ENCODE measurements at regions not wholly inside any gene's neighbourhood (a gene's known extent, or its start where the extent isn't known, plus 50 kb on each side); places are given as distances from the start of the nearest gene placed in this dataset.

DNA sequence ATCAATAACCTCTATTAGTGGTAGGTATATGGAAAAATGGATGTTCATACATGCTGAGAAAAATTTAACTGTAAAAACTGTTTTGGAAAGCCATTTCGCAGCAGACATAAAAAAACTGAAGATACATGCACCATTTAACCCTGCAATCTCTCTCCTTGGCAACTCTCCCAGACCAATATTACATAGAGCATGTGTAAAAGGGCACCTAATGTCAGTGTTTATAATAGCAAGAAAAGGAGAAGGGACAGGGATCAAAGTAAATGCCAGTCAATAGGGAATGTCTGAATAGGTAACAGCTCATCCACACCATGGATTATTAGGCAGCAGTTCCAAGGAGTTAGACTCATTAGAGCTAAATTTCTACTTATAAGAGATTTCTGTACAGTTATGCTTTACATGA lies 77.2 kb downstream of the BTG1 start:
- H3K9me3 ChIP-seq, result no peaks in the 10 kb centered on the region
- peaks cover 3 to 26% (median 7%) of the 10 kb centered on the region in 3 donors for H3K4me1 ChIP-seq
- no peak overlapping the region for H3K27ac ChIP-seq
- no peak for ATAC-seq
- H3K36me3 ChIP-seq, result no peaks in the 10 kb centered on the region
- H3K27me3 ChIP-seq, result no peaks in the 10 kb centered on the region
- 71 to 80% methylated on average over 1 of the region's 1 CpG for WGBS, 2 donors (ENCODE audit: low coverage in 1 of 2)
- H3K4me3 ChIP-seq, result no peak overlapping the region
- no peak for TF ChIP-seq POLR2A (IDR thresholded peaks at IDR 0.05)
- no peak for TF ChIP-seq EP300 (IDR thresholded peaks at IDR 0.05)

- WGBS, 2 donors (ENCODE audit: low coverage in 1 of 2), result 56 to 58% methylated on average over 2 of the region's 2 CpGs
Measured at GRCh38 chr12:92065639-92066038, 80.0 kb downstream of the BTG1 start.

DNA sequence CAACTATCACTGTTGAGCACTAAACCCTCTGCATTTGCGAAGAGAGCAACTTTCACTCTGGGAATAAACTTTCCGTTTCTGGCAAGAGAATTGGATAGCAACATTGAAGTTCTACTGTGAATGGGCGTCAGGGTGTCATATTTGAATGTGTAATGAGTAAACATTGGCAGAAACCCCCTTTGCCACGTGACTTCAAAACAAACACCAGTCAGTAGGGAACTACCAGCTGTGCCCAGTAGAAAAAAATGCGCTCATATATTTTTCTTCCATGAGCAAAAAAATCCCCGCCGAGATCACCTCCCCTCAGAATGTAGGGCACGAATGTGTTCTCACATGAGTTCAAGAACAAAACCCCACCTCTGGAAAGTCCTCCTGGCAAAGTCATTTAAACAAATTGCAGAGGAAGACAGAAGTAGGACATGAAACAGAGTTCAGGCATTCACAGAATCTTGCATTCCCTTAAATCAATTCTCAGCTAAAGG lies 80.6 kb downstream of the BTG1 start:
- H3K27ac ChIP-seq, result peak overlapping the region; percentile 45 to 76 (median 69)
- H3K9me3 ChIP-seq, result no peaks in the 10 kb centered on the region
- WGBS, 2 donors (ENCODE audit: low coverage in 1 of 2), result 15 to 24% methylated on average over 6 to 8 of the region's 8 CpGs
- peaks cover 3 to 28% (median 7%) of the 10 kb centered on the region in 3 donors for H3K4me1 ChIP-seq
- peak overlapping the region; percentile 25 to 29 for H3K4me3 ChIP-seq
- no peak for TF ChIP-seq POLR2A (IDR thresholded peaks at IDR 0.05)
- TF ChIP-seq EP300 (IDR thresholded peaks at IDR 0.05), result no peak
- TF ChIP-seq POLR2AphosphoS5 (IDR thresholded peaks at IDR 0.05), result peak; percentile 43
- TF ChIP-seq, protein P1, sequence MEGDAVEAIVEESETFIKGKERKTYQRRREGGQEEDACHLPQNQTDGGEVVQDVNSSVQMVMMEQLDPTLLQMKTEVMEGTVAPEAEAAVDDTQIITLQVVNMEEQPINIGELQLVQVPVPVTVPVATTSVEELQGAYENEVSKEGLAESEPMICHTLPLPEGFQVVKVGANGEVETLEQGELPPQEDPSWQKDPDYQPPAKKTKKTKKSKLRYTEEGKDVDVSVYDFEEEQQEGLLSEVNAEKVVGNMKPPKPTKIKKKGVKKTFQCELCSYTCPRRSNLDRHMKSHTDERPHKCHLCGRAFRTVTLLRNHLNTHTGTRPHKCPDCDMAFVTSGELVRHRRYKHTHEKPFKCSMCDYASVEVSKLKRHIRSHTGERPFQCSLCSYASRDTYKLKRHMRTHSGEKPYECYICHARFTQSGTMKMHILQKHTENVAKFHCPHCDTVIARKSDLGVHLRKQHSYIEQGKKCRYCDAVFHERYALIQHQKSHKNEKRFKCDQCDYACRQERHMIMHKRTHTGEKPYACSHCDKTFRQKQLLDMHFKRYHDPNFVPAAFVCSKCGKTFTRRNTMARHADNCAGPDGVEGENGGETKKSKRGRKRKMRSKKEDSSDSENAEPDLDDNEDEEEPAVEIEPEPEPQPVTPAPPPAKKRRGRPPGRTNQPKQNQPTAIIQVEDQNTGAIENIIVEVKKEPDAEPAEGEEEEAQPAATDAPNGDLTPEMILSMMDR (IDR thresholded peaks at IDR 0.05), result peak in 1 of 4 experiments; percentile 22
- no peaks in the 10 kb centered on the region for H3K36me3 ChIP-seq
- peak; percentile 73 for ATAC-seq
- no peaks in the 10 kb centered on the region for H3K27me3 ChIP-seq

More at GRCh38 chr12:92065639-92066038, 80.0 kb downstream of the BTG1 start:
- Histone ChIP-seq H3K36me3 (no peaks in the 10 kb centered on the region), H3K4me3 (no peak overlapping the region), H3K27ac (peak overlapping the region in 2 of 4 donors; percentile 73 to 76), H3K4me1 (peaks cover 3 to 28% (median 7%) of the 10 kb centered on the region in 3 donors), H3K9me3 (no peaks in the 10 kb centered on the region), H3K27me3 (no peaks in the 10 kb centered on the region)
- ATAC-seq, result no peak
- no peak for TF ChIP-seq POLR2A (IDR thresholded peaks at IDR 0.05)
- TF ChIP-seq EP300 (IDR thresholded peaks at IDR 0.05), result no peak
- no peak for TF ChIP-seq POLR2AphosphoS5 (IDR thresholded peaks at IDR 0.05)
- TF ChIP-seq, protein P1 (IDR thresholded peaks at IDR 0.05), result no peak

DNA sequence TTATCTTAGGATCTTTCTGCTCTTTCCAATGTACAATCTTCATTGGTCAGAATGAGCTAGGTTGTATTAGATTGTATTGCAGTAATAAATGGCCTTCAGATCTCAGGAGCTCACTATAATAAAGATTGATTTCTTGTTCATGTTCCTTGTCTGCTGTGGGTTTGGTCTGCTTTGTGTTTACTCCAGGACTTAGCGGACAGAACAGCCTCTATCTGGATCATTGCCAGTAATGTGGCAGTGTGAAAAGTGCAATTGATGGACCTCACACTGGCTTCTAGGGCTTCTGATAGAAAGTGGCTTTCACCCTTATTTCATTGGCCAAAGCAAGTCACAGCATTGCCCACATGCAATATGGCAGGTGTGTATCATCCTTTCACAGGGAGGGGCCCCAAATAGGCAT lies 81.2 kb downstream of the BTG1 start:
- peaks cover 3 to 28% (median 7%) of the 10 kb centered on the region in 3 donors for H3K4me1 ChIP-seq
- H3K4me3 ChIP-seq, result peak overlapping the region; percentile 25 to 29
- peak overlapping the region; percentile 45 to 76 (median 69) for H3K27ac ChIP-seq
- no peaks in the 10 kb centered on the region for H3K36me3 ChIP-seq
- WGBS, 2 donors (ENCODE audit: low coverage in 1 of 2), result 36% methylated on average over 1 of the region's 1 CpG; no CpG with 5 or more reads in 1 of the 2 donors
- no peaks in the 10 kb centered on the region for H3K27me3 ChIP-seq
- TF ChIP-seq POLR2A (IDR thresholded peaks at IDR 0.05) (no peak), POLR2AphosphoS5 (IDR thresholded peaks at IDR 0.05) (no peak), EP300 (IDR thresholded peaks at IDR 0.05) (no peak)
- TF ChIP-seq, protein P1 (IDR thresholded peaks at IDR 0.05), result no peak
- no peaks in the 10 kb centered on the region for H3K9me3 ChIP-seq
- ATAC-seq, result no peak

DNA sequence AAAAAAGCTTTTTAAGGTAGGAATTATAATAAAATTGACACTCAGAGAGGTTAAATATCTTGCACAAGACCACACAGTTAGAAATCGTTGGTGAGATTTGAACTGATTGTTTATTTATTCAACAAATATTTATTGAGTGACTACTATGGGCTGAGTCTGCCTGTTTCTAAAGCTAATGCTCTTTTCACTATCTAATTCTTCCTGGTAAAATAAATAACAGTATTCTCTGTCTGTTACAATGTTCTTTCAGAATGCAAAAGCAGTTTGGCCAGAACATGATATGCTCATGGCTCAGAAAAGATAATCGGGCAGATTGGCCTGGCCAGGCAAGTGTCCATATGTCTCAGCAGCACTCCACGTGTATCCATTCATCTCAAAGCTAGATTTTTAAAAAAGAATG lies 82.0 kb downstream of the BTG1 start:
- no peak for ATAC-seq
- Histone ChIP-seq H3K27ac (peak overlapping the region in 1 of 4 donors; percentile 76), H3K27me3 (no peaks in the 10 kb centered on the region), H3K36me3 (no peaks in the 10 kb centered on the region), H3K4me1 (peaks cover 3 to 28% (median 7%) of the 10 kb centered on the region in 3 donors), H3K9me3 (no peaks in the 10 kb centered on the region), H3K4me3 (no peak overlapping the region)
- TF ChIP-seq POLR2AphosphoS5 (IDR thresholded peaks at IDR 0.05) (no peak), POLR2A (IDR thresholded peaks at IDR 0.05) (no peak), EP300 (IDR thresholded peaks at IDR 0.05) (no peak)
- TF ChIP-seq, protein P1 (IDR thresholded peaks at IDR 0.05), result no peak
- 46 to 62% methylated on average over 3 of the region's 3 CpGs for WGBS, 2 donors (ENCODE audit: low coverage in 1 of 2)
